HL-60 (cell line): ENCODE measurements at regions not wholly inside any gene's neighbourhood (a gene's known extent, or its start where the extent isn't known, plus 50 kb on each side); places are given as distances from the start of the nearest gene placed in this dataset.
"Not testable (repeated sequence)": the region's sequence is repeated elsewhere in the genome, so short reads cannot be mapped to it uniquely, and the experiment has no call there.

Experiments used
- GABPA ChIP-seq: IDR thresholded peaks from 2 replicates; pipeline ENCODE4 v1.6.1; 2012; ENCODE audit warnings: low read depth
- POLR2AphosphoS5 ChIP-seq: IDR thresholded peaks from 2 replicates; pipeline ENCODE4 v1.6.1; 2012; ENCODE audit warnings: low read depth
- SPI1 ChIP-seq: IDR thresholded peaks from 2 replicates; pipeline ENCODE4 v1.6.1; 2012; ENCODE audit warnings: low read depth, mild to moderate bottlenecking, borderline replicate concordance
- TF ChIP-seq, protein P1 (sequence below): IDR thresholded peaks from one replicate; pipeline ENCODE4 v1.5.1; 2011; ENCODE audit warnings: low read length, control low read depth, inconsistent platforms; ENCODE audit not compliant: insufficient read depth
- TF ChIP-seq, protein P2 (sequence below): IDR thresholded peaks from 2 replicates; pipeline ENCODE4 v1.6.1; 2012; ENCODE audit warnings: low read depth; ENCODE audit not compliant: insufficient replicate concordance

DNA sequence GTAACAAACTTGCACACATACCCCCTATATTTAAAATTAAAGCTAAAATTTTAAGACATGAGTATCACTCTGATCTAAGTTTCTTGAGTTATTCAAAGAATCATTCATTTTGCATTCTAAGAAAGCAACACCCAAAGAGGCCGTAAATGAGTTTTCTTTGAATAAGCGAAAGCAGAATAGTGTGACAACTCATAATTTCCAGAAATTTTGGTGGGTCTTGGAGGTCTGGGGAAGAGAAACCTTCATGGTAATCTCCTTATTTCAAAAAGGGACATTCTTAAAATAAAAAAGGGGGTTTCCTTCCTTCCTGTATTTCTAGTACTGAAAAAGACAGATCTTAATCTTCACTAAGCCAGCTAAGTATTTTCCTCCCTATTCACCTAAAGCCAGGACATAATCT, 147.0 kb upstream of the PABPC3 start:
- not testable (repeated sequence) for TF ChIP-seq SPI1, GABPA, POLR2AphosphoS5
- TF ChIP-seq, protein P1, sequence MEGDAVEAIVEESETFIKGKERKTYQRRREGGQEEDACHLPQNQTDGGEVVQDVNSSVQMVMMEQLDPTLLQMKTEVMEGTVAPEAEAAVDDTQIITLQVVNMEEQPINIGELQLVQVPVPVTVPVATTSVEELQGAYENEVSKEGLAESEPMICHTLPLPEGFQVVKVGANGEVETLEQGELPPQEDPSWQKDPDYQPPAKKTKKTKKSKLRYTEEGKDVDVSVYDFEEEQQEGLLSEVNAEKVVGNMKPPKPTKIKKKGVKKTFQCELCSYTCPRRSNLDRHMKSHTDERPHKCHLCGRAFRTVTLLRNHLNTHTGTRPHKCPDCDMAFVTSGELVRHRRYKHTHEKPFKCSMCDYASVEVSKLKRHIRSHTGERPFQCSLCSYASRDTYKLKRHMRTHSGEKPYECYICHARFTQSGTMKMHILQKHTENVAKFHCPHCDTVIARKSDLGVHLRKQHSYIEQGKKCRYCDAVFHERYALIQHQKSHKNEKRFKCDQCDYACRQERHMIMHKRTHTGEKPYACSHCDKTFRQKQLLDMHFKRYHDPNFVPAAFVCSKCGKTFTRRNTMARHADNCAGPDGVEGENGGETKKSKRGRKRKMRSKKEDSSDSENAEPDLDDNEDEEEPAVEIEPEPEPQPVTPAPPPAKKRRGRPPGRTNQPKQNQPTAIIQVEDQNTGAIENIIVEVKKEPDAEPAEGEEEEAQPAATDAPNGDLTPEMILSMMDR = not testable (repeated sequence)
- TF ChIP-seq, protein P2, sequence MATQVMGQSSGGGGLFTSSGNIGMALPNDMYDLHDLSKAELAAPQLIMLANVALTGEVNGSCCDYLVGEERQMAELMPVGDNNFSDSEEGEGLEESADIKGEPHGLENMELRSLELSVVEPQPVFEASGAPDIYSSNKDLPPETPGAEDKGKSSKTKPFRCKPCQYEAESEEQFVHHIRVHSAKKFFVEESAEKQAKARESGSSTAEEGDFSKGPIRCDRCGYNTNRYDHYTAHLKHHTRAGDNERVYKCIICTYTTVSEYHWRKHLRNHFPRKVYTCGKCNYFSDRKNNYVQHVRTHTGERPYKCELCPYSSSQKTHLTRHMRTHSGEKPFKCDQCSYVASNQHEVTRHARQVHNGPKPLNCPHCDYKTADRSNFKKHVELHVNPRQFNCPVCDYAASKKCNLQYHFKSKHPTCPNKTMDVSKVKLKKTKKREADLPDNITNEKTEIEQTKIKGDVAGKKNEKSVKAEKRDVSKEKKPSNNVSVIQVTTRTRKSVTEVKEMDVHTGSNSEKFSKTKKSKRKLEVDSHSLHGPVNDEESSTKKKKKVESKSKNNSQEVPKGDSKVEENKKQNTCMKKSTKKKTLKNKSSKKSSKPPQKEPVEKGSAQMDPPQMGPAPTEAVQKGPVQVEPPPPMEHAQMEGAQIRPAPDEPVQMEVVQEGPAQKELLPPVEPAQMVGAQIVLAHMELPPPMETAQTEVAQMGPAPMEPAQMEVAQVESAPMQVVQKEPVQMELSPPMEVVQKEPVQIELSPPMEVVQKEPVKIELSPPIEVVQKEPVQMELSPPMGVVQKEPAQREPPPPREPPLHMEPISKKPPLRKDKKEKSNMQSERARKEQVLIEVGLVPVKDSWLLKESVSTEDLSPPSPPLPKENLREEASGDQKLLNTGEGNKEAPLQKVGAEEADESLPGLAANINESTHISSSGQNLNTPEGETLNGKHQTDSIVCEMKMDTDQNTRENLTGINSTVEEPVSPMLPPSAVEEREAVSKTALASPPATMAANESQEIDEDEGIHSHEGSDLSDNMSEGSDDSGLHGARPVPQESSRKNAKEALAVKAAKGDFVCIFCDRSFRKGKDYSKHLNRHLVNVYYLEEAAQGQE = not testable (repeated sequence)
